ENCODE measurements at regions not wholly inside any gene's neighbourhood (a gene's known extent, or its start where the extent isn't known, plus 50 kb on each side); places are given as distances from the start of the nearest gene placed in this dataset.

DNA sequence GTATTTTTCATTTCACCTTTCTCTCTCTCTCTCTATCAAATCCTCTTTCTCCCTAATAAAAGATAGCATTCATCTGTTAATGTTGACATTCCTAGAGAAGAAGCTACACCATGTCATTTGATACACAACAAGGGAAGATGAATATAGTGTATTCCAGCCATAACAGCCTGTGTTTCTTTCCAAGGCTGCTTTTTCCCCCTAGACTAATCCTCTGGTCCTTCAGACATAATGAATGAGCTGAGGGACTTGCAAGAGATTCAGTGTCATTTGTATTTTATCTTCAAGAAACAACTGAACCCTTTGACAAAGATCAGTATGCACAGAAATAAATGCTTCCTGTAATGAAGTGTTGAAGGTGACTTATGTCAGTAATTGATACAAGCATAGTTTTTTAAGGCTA is 284.0 kb upstream of the NXPH2 start:
- TF ChIP-seq, protein P1, sequence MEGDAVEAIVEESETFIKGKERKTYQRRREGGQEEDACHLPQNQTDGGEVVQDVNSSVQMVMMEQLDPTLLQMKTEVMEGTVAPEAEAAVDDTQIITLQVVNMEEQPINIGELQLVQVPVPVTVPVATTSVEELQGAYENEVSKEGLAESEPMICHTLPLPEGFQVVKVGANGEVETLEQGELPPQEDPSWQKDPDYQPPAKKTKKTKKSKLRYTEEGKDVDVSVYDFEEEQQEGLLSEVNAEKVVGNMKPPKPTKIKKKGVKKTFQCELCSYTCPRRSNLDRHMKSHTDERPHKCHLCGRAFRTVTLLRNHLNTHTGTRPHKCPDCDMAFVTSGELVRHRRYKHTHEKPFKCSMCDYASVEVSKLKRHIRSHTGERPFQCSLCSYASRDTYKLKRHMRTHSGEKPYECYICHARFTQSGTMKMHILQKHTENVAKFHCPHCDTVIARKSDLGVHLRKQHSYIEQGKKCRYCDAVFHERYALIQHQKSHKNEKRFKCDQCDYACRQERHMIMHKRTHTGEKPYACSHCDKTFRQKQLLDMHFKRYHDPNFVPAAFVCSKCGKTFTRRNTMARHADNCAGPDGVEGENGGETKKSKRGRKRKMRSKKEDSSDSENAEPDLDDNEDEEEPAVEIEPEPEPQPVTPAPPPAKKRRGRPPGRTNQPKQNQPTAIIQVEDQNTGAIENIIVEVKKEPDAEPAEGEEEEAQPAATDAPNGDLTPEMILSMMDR (IDR thresholded peaks at IDR 0.05) = no peak
- TF ChIP-seq POLR2A (IDR thresholded peaks at IDR 0.05) (no peak), EP300 (IDR thresholded peaks at IDR 0.05) (no peak)
